SK-N-SH treated with all-trans-retinoic acid at 6 μM for 48 hours (cell line): ENCODE measurements at regions not wholly inside any gene's neighbourhood (a gene's known extent, or its start where the extent isn't known, plus 50 kb on each side); places are given as distances from the start of the nearest gene placed in this dataset.

ENCODE experiments used
- ATAC-seq: fragments of 200-7000 bp; cut with Tn5 transposase; 3 replicates; pipeline ENCODE4 v1.9.1; 2020; ENCODE audit warnings: mild to moderate bottlenecking, moderate library complexity
- ARNTL ChIP-seq: fragments of 450-650 bp; formaldehyde crosslinking; IDR thresholded peaks from 2 replicates; pipeline ENCODE4 v1.5.0; 2020; ENCODE audit warnings: low read depth, mild to moderate bottlenecking, moderate library complexity, borderline replicate concordance
- BACH2 ChIP-seq: fragments of 250-450 bp; sonication (Bioruptor Pico); IDR thresholded peaks from 2 replicates; pipeline ENCODE4 v1.9.0; 2021; ENCODE audit warnings: mild to moderate bottlenecking, borderline replicate concordance
- CREB5 ChIP-seq: fragments of 250-450 bp; sonication (Bioruptor Pico); IDR thresholded peaks from 2 replicates; pipeline ENCODE4 v1.5.1; 2020; ENCODE audit warnings: low read depth, mild to moderate bottlenecking, moderate library complexity
- CSDC2 ChIP-seq: fragments of 250-450 bp; sonication (Bioruptor Pico); IDR thresholded peaks from 2 replicates; pipeline ENCODE4 v1.5.0; 2020; ENCODE audit warnings: mild to moderate bottlenecking, moderate library complexity
- CSRNP3 ChIP-seq: fragments of 250-450 bp; sonication (Bioruptor Pico); IDR thresholded peaks from 2 replicates; pipeline ENCODE4 v1.5.1; 2021; ENCODE audit warnings: mild to moderate bottlenecking, moderate library complexity
- ESRRG ChIP-seq: fragments of 250-450 bp; sonication (Bioruptor Pico); IDR thresholded peaks from 2 replicates; pipeline ENCODE4 v1.6.1; 2021; ENCODE audit warnings: mild to moderate bottlenecking
- GLIS3 ChIP-seq: fragments of 250-450 bp; sonication (Bioruptor Pico); IDR thresholded peaks from 2 replicates; pipeline ENCODE4 v1.5.0; 2020; ENCODE audit warnings: mild to moderate bottlenecking, moderate library complexity
- ISL1 ChIP-seq: fragments of 250-450 bp; sonication (Bioruptor Pico); IDR thresholded peaks from 2 replicates; pipeline ENCODE4 v2.1.2; 2022; ENCODE audit warnings: mild to moderate bottlenecking, moderate library complexity
- OSR1 ChIP-seq: fragments of 250-450 bp; sonication (Bioruptor Pico); IDR thresholded peaks from 2 replicates; pipeline ENCODE4 v1.8.0; 2022; ENCODE audit warnings: moderate library complexity, mild to moderate bottlenecking, inconsistent platforms
- PPARA ChIP-seq: fragments of 250-450 bp; sonication (Bioruptor Pico); IDR thresholded peaks from 2 replicates; pipeline ENCODE4 v1.5.0; 2020; ENCODE audit warnings: mild to moderate bottlenecking, borderline replicate concordance
- RARB ChIP-seq: fragments of 250-450 bp; sonication (Bioruptor Pico); IDR thresholded peaks from 2 replicates; pipeline ENCODE4 v1.8.0; 2021; ENCODE audit warnings: mild to moderate bottlenecking, moderate library complexity
- TCF4 ChIP-seq: fragments of 250-450 bp; sonication (Bioruptor Pico); IDR thresholded peaks from 2 replicates; pipeline ENCODE4 v1.8.0; 2021; ENCODE audit warnings: mild to moderate bottlenecking, moderate library complexity, borderline replicate concordance
- TOX ChIP-seq: fragments of 250-450 bp; sonication (Bioruptor Pico); IDR thresholded peaks from 2 replicates; pipeline ENCODE4 v1.8.0; 2021; ENCODE audit warnings: mild to moderate bottlenecking, moderate library complexity, borderline replicate concordance
- ZC3H10 ChIP-seq: fragments of 250-450 bp; sonication (Bioruptor Pico); IDR thresholded peaks from 2 replicates; pipeline ENCODE4 v1.5.1; 2021; ENCODE audit warnings: mild to moderate bottlenecking, moderate library complexity
- ZFP30 ChIP-seq: fragments of 450-650 bp; formaldehyde crosslinking; IDR thresholded peaks from 2 replicates; pipeline ENCODE4 v1.5.0; 2022; ENCODE audit warnings: mild to moderate bottlenecking, moderate library complexity
- ZNF565 ChIP-seq: fragments of 450-650 bp; formaldehyde crosslinking; conservative IDR thresholded peaks from 2 replicates; pipeline ENCODE4 v1.5.0; 2020; ENCODE audit warnings: low read depth, mild to moderate bottlenecking, moderate library complexity
- ZNF70 ChIP-seq: fragments of 450-650 bp; formaldehyde crosslinking; IDR thresholded peaks from 2 replicates; pipeline ENCODE4 v1.5.0; 2020; ENCODE audit warnings: mild to moderate bottlenecking, moderate library complexity
- ZNF8 ChIP-seq: fragments of 450-650 bp; formaldehyde crosslinking; IDR thresholded peaks from 2 replicates; pipeline ENCODE4 v1.5.0; 2020; ENCODE audit warnings: mild to moderate bottlenecking, moderate library complexity
- TF ChIP-seq, protein P1 (sequence below): fragments of 250-450 bp; sonication (Bioruptor Pico); IDR thresholded peaks from 2 replicates; pipeline ENCODE4 v1.5.0; 2020; ENCODE audit warnings: mild to moderate bottlenecking, moderate library complexity
- TF ChIP-seq, protein P2 (sequence below): fragments of 250-450 bp; sonication (Bioruptor Pico); IDR thresholded peaks from 2 replicates; pipeline ENCODE4 v1.8.0; 2021; ENCODE audit warnings: low read depth, mild to moderate bottlenecking, moderate library complexity, borderline replicate concordance
- TF ChIP-seq, protein P3 (sequence below): fragments of 250-450 bp; sonication (Bioruptor Pico); IDR thresholded peaks from 2 replicates; pipeline ENCODE4 v1.8.0; 2020; ENCODE audit warnings: mild to moderate bottlenecking, moderate library complexity, borderline replicate concordance

DNA sequence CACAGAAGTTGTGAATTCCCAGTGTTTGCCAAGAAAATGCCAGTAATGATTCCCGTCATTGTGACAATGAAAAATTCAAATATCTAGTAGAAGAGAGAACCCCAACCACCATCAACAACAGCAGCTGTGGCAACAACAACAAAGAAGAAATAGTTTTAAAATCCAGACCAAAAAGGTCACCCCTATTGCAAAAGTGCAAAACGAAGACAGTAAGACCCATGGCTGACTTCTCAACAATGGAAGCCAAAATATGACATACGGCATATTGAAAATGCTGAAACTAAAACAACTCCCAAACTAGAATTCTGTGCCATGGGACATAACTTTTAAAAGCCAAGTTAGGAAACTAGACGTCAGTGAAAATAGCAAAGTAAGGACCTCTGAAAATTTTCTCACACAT, 270.6 kb downstream of the IRX2 start:
- no peak for ATAC-seq
- TF ChIP-seq, protein P1, sequence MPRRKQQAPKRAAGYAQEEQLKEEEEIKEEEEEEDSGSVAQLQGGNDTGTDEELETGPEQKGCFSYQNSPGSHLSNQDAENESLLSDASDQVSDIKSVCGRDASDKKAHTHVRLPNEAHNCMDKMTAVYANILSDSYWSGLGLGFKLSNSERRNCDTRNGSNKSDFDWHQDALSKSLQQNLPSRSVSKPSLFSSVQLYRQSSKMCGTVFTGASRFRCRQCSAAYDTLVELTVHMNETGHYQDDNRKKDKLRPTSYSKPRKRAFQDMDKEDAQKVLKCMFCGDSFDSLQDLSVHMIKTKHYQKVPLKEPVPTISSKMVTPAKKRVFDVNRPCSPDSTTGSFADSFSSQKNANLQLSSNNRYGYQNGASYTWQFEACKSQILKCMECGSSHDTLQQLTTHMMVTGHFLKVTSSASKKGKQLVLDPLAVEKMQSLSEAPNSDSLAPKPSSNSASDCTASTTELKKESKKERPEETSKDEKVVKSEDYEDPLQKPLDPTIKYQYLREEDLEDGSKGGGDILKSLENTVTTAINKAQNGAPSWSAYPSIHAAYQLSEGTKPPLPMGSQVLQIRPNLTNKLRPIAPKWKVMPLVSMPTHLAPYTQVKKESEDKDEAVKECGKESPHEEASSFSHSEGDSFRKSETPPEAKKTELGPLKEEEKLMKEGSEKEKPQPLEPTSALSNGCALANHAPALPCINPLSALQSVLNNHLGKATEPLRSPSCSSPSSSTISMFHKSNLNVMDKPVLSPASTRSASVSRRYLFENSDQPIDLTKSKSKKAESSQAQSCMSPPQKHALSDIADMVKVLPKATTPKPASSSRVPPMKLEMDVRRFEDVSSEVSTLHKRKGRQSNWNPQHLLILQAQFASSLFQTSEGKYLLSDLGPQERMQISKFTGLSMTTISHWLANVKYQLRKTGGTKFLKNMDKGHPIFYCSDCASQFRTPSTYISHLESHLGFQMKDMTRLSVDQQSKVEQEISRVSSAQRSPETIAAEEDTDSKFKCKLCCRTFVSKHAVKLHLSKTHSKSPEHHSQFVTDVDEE, result no peak
- TF ChIP-seq CSRNP3 (no peak), RARB (CRISPR knock-in tag) (no peak), TCF4 (no peak), ARNTL (no peak), PPARA (CRISPR knock-in tag) (no peak), ZNF8 (no peak), ISL1 (CRISPR knock-in tag) (no peak), ZNF70 (CRISPR knock-in tag) (no peak), GLIS3 (CRISPR knock-in tag) (no peak)
- TF ChIP-seq, protein P2, sequence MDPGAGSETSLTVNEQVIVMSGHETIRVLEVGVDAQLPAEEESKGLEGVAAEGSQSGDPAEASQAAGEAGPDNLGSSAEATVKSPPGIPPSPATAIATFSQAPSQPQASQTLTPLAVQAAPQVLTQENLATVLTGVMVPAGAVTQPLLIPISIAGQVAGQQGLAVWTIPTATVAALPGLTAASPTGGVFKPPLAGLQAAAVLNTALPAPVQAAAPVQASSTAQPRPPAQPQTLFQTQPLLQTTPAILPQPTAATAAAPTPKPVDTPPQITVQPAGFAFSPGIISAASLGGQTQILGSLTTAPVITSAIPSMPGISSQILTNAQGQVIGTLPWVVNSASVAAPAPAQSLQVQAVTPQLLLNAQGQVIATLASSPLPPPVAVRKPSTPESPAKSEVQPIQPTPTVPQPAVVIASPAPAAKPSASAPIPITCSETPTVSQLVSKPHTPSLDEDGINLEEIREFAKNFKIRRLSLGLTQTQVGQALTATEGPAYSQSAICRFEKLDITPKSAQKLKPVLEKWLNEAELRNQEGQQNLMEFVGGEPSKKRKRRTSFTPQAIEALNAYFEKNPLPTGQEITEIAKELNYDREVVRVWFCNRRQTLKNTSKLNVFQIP (CRISPR knock-in tag), result no peak
- TF ChIP-seq, protein P3, sequence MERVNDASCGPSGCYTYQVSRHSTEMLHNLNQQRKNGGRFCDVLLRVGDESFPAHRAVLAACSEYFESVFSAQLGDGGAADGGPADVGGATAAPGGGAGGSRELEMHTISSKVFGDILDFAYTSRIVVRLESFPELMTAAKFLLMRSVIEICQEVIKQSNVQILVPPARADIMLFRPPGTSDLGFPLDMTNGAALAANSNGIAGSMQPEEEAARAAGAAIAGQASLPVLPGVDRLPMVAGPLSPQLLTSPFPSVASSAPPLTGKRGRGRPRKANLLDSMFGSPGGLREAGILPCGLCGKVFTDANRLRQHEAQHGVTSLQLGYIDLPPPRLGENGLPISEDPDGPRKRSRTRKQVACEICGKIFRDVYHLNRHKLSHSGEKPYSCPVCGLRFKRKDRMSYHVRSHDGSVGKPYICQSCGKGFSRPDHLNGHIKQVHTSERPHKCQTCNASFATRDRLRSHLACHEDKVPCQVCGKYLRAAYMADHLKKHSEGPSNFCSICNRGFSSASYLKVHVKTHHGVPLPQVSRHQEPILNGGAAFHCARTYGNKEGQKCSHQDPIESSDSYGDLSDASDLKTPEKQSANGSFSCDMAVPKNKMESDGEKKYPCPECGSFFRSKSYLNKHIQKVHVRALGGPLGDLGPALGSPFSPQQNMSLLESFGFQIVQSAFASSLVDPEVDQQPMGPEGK, result no peak

- no peak for ATAC-seq
These were observed 275.6 kb downstream of the IRX2 start for GRCh38 chr5:2475902-2476301.

GRCh38 chr5:2472670-2473069, 278.8 kb downstream of the IRX2 start:
- no peak for ATAC-seq
- TF ChIP-seq TCF4 (no peak), CSRNP3 (no peak), ZC3H10 (CRISPR knock-in tag) (no peak), ZNF8 (no peak), ESRRG (no peak), GLIS3 (CRISPR knock-in tag) (no peak), CSDC2 (CRISPR knock-in tag) (no peak), ISL1 (CRISPR knock-in tag) (no peak), OSR1 (CRISPR knock-in tag) (no peak), TOX (no peak), ZNF565 (CRISPR knock-in tag) (no peak), ZNF70 (CRISPR knock-in tag) (no peak), ARNTL (no peak), RARB (CRISPR knock-in tag) (no peak)
- TF ChIP-seq, protein P3, result no peak

More at GRCh38 chr5:2475902-2476301, 275.6 kb downstream of the IRX2 start:
- TF ChIP-seq GLIS3 (CRISPR knock-in tag), result no peak
- TF ChIP-seq CREB5, result no peak
- TF ChIP-seq, protein P3, result no peak
- TF ChIP-seq BACH2, result no peak
- TF ChIP-seq RARB (CRISPR knock-in tag), result no peak
- TF ChIP-seq ZNF8, result no peak
- TF ChIP-seq ZFP30, result no peak
- no peak for TF ChIP-seq PPARA (CRISPR knock-in tag)
- no peak for TF ChIP-seq ZNF565 (CRISPR knock-in tag)
